GM21825 (cell line): ENCODE measurements at regions not wholly inside any gene's neighbourhood (a gene's known extent, or its start where the extent isn't known, plus 50 kb on each side); places are given as distances from the start of the nearest gene placed in this dataset.
"Not testable (repeated sequence)": the region's sequence is repeated elsewhere in the genome, so short reads cannot be mapped to it uniquely, and the experiment has no call there.

Experiments
- ATAC-seq: cut with Tn5 transposase; IDR thresholded peaks from one replicate; pipeline ENCODE4 v1.9.1; 2021; ENCODE audit warnings: mild to moderate bottlenecking, moderate library complexity; ENCODE audit not compliant: unreplicated experiment

DNA sequence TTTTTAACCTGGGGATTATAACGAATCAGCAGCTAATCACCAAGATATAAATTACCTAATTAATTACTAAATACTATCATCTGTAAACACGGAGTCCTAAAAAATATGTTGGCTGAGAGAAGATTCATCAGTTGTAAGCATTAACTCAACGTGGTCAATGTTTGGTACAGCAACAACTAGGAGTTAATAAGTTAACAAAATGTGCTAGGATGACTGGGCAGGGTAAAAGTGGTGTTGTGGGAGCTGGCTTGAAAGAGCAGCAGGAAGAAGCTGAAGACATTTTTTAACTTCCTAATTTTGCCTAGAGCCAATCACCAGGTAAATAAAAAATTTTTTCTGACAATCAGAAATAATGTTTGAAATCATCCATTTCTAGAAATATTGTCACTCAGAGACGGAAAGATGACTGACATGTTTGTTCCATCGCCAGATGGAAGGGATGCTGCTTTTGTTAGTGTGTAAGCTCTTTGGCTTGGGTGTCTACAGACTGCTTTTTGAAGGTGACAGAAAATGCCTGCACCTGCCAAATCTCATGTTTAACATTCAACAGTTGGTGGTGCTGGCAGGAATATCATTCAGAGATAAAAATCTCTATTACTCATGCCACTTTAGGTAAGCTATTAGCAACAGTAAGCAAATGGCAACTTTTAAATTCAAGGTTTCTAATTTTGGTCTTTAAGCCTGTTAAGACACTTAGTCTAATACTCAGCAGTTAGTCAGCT lies 1126.9 kb downstream of the STPG2 start:
- ATAC-seq, result no peak

DNA sequence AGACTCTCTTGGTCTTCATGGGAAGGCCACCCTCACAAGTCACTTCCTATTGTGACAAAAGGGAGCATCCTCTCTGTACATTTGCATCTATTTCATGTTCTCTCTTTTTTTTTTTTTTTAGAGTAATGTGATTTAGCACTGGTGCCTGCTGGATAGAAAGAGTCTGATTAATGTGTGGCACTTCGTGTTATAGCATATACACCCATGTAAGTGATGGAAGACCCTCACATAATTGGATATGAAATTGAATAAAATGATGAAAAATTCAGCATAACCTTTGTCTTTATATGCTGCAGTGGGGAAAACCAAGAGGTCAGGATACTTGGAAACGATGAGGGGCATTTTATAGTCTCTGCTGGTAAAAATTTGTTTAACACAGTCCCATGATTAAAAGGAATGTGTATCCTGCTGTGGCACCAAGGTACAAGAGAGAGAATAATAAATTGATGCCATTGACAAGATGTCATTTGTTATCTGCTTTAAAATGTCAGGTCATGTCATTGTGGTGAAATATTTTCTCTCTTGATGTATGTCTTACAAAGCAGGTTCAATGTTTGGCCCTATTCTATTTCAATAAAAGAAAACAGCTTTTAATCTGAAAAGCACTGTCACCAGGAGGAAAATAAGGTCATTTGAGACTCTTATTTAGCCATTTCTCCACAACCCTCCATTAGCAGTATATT lies 1115.4 kb downstream of the STPG2 start:
- ATAC-seq, result no peak

DNA sequence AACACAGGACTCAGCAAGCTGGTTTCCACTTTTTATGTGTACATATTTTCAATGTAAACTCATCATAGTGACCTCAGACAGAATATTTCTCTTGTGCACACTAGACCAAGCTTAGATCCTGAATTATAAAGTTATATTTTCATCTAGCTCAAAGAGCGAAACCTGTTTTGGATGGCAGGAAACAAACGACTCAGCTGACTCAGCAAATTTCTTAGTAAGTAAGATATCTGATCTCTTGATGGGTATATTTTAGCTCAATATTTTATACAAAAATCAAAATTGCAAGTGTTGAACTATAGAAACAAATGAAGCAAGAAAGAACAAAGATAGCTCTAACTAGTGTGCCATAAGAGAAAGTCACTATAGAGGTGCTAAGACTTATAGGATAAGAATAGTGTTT lies 1114.5 kb downstream of the STPG2 start:
- no peak for ATAC-seq

DNA sequence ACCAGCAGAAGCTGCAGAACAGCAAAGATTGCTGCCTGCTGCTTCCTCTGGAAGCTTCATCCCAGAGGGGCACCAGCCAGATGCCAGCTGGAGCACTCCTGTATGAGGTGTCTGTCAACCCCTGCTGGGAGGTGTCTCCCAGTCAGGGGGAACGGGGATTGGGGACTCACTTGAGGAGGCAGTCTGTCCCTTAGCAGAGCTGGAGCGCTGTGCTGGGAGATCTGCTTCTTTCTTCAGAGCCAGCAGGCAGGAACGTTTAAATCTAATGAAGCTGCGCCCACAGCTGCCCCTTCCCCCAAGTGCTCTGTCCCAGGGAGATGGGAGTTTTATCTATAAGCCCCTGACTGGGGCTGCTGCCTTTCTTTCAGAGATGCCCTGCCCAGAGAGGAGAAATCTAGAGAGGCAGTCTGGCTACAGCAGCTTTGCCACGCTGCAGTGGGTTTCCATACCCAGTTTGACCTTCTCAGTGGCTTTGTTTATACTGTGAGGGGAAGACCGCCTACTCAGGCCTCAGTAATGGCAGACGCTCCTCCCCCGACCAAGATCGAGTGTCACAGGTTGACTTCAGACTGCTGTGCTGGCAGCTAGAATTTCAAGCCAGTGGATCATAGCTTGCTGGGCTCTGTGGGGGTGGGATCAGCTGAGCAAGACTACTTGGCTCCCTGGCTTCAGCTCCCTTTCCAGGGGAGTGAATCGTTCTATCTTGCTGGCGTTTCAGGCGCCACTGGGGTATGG lies 1105.7 kb downstream of the STPG2 start:
- not testable (repeated sequence) for ATAC-seq

DNA sequence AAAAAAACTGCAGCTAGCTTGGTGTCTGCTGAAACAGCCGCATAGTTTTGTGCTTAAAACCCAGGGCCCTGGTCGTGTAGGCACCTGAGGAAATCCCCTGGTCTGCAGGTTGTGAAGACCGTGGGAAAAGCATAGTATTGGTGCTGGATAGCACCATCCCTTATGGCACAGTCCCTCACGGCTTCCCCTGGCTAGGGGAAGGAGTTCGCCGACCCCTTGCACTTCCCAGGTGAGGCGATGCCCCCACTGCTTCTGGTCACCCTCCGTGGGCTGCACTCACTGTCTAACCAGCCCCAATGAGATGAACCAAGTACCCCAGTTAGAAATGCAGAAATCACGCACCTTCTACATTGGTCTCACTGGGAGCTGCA lies 1105.1 kb downstream of the STPG2 start:
- no peak for ATAC-seq

DNA sequence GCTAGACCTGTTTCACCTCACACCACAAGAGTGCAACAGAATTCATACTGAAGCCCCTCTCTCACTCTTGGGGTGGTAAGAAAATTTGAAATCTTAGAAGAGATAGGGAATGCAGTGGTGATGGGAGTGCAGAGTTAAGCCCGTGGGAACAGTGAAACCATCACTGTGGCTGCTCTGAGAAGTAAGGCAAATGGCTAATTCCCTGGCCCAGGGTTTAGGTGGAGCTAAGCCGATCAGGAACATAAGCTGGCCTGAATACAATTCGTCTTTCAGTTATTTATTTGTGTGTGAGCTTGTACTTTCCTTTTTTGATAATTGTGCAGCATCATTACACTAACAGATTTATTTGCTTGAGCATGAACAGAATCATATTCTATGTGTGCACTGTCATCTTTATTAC lies 1070.6 kb downstream of the STPG2 start:
- no peak for ATAC-seq

DNA sequence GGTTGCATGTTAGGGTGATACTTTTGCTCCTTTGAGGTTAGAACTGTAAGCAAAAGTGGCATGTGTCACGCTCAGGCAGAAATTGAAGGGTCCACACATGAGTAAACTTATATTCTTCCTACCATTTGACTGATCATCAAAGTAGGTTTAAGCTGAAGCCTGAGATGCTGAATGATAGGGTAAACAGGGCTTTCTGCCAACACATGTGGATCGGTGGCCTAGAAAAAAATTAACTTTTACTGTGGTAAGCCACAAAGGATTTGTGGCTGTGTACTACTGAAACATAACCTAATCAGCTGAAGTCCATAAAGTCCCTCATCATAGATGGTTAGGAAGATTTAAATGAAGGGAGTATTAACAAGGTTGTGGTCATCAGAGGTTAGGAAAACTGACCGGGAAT lies 1070.1 kb downstream of the STPG2 start:
- ATAC-seq, result no peak

DNA sequence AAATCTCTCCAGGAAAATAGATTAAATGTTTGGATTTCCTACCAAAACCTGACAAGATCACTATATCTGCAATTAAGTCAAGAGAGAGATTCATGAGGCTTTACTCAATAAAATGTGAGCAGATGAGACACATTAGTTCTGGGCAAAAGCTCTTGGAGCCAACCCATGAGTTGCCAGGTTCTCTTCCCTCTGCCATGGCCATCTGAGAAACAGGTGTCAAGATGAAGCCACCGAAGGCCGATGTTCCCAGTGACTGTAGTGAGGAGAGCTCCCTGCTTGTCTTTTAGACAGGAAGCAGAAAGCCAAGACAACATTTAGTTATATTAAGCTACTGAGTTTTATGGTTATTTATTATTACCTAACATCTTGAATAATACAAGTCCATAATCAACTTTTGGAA lies 1068.7 kb downstream of the STPG2 start:
- no peak for ATAC-seq

DNA sequence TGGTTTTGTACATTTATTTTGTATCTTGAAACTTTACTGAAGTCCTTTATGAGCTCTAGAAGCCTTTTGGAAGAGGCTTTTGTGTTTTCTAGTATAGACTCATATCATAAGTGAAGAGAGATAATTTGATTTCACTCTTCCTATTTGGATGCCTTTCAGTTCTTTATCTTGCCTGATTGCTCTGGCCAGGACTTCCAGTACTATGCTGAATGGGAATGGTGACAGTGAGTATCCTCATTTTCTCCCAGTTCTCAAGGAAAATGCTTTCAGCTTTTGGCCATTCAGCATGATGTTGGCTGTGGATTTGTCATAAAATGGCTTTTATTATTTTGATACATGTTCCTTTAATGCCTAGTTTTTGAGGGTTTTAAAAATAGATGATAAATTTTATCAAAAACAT lies 1061.3 kb downstream of the STPG2 start:
- ATAC-seq, result no peak

DNA sequence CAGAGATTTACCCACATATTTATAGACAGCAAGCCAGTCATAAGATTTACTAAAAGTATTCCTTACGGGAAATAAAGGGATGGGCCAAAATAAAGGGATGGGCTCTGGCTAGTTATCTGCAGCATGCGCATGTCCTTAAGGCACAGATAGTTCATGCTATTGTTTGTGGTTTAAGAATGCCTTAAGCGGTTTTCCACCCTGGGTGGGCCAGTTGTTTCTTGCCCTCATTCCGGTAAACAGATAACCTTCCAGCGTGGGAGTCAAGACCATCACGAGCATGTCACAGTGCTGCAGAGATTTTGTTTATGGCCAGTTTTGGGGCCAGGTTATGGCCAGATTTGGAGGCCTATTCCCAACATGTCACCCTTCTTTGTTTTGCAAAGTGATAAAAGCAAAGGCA lies 1046.2 kb downstream of the STPG2 start:
- not testable (repeated sequence) for ATAC-seq

DNA sequence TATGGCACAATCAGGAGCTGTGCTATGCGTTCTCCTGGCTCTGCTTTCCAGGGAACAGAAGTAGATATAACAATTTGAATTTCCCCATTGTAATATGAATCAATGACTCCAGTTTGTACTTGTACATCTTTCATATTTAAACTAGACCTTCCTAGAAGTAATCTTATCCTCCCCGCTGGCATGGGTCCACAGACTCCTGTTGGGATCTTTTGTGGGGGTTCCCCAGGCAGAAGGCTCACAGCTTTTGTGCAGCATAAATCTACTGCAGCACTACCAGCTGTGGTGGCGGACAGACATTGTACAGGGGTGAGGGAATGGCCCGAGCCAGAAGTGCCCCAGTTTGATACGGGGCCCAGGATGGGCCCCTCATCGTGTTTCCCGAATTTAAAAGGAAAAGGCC lies 1042.1 kb downstream of the STPG2 start:
- not testable (repeated sequence) for ATAC-seq

DNA sequence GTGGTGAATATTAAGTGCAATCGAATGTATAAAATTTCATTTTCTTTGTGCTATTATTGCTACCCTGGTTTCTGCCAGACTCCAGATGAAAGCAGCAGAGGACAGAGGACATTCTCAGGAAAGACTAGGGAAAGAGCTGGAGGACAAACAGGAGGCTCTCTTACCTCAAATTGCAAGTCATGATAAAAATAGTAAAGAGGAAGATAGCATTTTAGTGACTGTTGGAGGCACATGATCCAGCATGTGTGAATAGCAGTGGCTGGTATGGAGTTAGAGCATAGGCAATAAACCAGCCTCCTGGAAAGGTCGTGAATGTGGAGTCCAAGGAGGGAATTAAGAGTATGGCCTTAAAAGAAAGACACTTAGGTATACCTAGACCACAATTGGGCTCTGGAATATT lies 1040.0 kb downstream of the STPG2 start:
- no peak for ATAC-seq

DNA sequence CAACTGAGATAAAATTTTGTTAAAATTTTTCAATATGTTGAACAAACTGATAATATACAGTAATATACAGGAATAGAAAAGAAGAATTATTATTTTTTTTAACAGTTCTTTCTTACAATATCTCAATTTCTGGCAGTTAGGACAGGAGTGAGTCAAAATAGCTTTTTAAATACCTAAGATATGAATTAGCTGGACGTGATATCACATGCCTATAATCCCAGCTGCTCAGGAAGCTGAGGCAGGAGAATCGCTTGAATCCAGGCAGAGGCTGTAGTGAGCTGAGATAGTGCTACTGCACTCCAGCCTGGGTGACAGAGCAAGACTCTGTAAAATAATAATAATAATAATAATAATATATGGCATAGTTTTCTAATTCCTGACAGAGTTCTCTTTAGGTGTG lies 1039.3 kb downstream of the STPG2 start:
- ATAC-seq, result no peak

DNA sequence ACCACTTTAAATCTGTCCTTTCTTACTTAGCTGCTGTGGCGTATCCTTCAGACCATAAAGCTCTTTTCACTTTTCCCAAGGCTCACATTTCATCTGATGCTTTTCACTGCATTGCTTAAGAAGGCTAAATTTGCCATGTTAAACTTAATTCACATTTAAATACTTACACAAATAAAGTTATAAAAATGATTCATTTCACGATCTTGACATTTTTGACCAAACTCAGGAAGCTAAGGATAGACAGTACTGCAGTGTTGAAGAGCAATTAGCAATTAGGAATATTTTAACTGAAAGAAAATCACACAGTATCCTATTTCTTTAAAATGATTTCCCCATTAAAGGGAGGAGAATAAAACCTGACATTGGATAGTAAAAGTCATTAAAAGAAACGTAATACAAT lies 1038.6 kb downstream of the STPG2 start:
- ATAC-seq, result no peak

DNA sequence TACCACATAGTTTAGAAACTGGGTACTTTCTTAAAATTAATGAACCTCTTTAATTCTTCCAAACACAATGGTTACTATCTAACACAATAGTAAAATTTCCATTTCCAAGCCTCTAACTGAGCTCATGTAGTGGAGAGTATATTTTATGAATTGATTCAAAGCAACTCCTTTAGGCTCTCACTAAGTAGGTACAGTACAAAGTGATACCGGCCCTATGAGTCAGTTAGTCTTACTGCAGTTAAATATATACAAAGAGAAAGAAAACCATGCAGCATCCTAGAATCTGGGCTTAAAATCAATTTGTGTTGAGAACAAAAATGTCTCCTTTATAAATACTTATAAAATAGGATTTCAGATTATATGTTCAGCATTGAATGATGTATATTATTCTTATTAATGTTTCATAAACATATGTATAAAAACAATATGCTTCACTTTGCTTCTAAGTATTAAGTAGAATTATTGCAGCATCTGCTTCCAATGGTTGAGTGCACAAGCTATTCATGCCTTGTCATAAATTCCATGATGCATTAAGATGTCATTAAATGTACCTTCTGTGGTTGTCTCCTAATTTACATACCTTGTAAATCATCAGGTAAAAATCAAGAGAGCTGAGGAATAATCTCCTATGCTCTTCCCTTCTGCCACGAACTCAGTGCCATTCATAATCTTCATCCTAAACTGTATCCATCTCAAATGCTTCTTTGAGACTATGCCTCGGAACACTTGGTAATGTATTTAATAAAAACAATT lies 1037.8 kb downstream of the STPG2 start:
- no peak for ATAC-seq

DNA sequence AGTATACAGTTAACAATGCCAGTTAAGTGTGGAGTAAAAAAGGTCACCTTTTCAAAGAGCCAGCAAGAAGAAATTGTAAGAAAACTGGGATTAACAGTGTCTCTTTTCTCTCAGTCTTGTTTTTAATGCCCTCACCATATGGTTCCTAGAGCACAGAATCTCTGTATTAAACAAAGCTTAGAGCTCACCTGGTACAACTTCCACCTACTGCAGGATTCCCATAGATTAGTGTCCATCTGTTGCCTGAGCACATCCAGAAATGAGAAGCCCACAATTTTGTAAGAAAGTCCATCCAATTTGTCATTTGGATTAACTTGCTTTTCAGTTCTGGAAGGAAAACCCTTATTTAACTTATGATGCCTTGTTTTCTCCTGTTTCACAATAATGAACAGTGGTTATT lies 1037.1 kb downstream of the STPG2 start:
- ATAC-seq, result no peak

DNA sequence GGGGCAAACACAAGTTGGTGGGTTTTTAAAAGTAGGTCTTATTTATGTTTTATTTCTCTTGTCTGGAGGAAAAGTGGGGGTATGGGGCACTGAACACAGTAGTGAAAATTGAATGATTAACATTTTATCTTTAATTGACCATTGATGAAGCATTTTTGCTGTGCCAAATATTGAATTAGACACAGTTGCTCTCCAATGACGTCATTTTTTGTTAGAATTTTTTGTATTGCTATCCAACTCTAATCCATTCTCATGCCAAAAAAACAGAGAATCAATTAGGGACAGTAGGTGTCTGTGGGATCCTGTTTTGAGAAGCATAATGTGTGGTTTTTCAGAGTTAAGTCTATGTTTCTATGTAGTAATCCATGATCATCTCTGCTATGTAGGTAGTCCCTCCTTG lies 1032.8 kb downstream of the STPG2 start:
- ATAC-seq, result no peak

DNA sequence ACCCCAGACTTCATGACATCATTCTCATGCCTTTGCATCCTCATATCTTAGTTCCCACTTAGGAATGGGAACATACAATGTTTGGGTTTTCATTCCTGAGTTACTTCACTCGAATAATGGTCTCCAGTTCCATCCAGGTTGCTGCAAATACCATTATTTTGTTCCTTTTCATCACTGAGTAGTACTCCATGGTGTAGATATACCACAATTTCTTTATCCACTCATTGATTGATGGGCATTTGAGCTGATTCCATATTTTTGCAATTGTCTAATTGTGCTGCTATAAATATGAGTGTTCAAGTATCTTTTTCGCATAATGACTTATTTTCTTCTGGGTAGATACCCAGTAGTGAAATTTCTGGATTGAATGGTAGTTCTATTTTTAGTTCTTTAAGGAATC lies 1026.8 kb downstream of the STPG2 start:
- ATAC-seq, result no peak

DNA sequence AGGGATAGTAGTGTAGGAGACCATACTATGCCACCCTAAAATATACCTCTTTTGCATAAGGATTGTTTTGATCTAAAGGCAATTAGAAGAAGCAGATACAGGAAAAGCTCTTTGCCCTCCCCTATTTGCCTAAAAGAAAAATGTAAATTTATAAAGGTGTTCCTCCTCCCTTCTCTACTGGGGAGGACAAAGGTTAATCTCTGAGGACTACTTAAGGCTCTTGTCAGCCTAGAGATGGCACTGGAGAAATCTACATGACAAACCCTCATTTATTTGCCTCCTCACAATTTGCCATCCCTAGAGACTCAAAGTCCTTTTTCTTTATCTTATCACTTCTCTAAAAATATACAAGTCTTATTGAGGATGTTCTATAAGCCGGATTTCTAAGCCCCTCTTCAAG lies 1021.8 kb downstream of the STPG2 start:
- ATAC-seq, result no peak

DNA sequence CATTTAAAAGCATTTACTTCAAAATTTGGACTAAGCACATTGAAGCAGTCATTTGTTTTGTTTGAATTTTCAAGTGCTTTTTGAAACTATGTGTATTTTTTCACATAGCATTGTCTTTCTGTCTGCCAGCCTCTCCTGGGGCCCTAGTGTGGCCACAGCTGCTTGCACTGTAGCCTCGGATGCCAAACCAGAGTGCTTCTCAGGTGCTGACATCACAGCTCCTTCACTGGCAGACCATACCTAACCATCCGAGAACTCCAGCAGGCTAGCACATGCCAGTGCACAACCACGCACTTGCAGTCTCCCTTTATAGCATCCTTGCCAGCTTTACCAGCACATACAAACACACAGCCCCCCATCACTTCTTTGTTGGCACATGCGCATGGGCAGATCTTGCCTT lies 1019.7 kb downstream of the STPG2 start:
- no peak for ATAC-seq

DNA sequence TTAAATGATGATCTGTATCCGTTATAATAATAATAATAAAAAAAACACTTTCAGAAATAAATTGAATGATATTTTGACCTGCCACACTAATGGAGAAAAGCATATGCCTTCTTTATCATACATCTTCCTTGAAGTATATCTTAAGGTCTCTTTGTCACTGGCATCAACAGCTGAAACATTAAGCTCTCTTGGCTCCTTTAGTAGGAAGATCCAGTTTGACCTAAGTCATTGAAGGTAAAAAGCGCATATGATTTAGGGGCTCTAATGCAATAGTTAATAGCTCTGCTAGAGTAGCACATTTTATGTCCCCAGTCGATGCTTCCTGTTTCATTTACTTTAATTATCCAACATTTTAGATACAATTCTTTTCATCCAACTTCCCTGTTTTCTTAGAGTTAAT lies 1010.8 kb downstream of the STPG2 start:
- no peak for ATAC-seq
